ENCODE measurements at regions not wholly inside any gene's neighbourhood (a gene's known extent, or its start where the extent isn't known, plus 50 kb on each side); places are given as distances from the start of the nearest gene placed in this dataset.

- no peak overlapping the region for H3K27ac ChIP-seq
- no peak overlapping the region for H3K4me3 ChIP-seq
- no peaks in the 10 kb centered on the region for H3K9me3 ChIP-seq
- no peaks in the 10 kb centered on the region for H3K36me3 ChIP-seq
- no peaks in the 10 kb centered on the region for H3K4me1 ChIP-seq
- intact Hi-C loops (cut with DNase I; ENCODE audit: low total_unique reads): no loop called here
- no peaks in the 10 kb centered on the region for H3K27me3 ChIP-seq
- DNase-seq: no peak
- TF ChIP-seq, protein P1, sequence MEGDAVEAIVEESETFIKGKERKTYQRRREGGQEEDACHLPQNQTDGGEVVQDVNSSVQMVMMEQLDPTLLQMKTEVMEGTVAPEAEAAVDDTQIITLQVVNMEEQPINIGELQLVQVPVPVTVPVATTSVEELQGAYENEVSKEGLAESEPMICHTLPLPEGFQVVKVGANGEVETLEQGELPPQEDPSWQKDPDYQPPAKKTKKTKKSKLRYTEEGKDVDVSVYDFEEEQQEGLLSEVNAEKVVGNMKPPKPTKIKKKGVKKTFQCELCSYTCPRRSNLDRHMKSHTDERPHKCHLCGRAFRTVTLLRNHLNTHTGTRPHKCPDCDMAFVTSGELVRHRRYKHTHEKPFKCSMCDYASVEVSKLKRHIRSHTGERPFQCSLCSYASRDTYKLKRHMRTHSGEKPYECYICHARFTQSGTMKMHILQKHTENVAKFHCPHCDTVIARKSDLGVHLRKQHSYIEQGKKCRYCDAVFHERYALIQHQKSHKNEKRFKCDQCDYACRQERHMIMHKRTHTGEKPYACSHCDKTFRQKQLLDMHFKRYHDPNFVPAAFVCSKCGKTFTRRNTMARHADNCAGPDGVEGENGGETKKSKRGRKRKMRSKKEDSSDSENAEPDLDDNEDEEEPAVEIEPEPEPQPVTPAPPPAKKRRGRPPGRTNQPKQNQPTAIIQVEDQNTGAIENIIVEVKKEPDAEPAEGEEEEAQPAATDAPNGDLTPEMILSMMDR (IDR thresholded peaks at IDR 0.05): no peak
- TF ChIP-seq EP300 (IDR thresholded peaks at IDR 0.05): no peak
Measured at GRCh38 chr17:27069842-27070508, 223.9 kb upstream of the WSB1 start.

DNA sequence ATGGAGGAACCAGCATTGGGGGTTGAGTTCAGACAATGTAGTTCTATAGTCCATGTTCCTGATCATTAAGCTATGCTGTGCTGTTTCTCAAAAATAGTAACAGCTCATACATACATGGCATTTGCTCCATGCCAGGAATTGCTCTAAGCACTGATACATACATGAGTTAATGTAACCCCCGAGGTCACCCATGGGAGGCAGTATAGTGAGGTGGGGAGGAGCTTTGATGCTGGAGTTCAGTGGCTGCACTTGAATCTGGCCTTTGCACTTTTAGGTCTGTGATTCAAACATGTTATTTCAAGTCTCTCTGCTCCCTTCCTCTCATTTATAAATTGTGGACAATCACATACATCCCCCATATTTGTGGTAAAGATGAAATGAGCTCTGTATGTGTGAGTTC lies 223.1 kb upstream of the WSB1 start:
- no peak overlapping the region for H3K4me3 ChIP-seq
- peaks cover 0 to 8% (median 0%) of the 10 kb centered on the region in 3 donors for H3K27me3 ChIP-seq
- H3K27ac ChIP-seq: no peak overlapping the region
- no peaks in the 10 kb centered on the region for H3K4me1 ChIP-seq
- DNase-seq: no peak
- WGBS, 5 donors: 30 to 71% (median 50%) methylated on average over 1 of the region's 1 CpG
- no peak for TF ChIP-seq POLR2AphosphoS5 (IDR thresholded peaks at IDR 0.05)
- TF ChIP-seq, protein P1 (IDR thresholded peaks at IDR 0.05): no peak
- TF ChIP-seq POLR2A (IDR thresholded peaks at IDR 0.05): no peak
- no peak for TF ChIP-seq EP300 (IDR thresholded peaks at IDR 0.05)
- H3K36me3 ChIP-seq: no peaks in the 10 kb centered on the region
- intact Hi-C loops (cut with DNase I; ENCODE audit: low total_unique reads): no loop called here
- H3K9me3 ChIP-seq: no peaks in the 10 kb centered on the region

DNA sequence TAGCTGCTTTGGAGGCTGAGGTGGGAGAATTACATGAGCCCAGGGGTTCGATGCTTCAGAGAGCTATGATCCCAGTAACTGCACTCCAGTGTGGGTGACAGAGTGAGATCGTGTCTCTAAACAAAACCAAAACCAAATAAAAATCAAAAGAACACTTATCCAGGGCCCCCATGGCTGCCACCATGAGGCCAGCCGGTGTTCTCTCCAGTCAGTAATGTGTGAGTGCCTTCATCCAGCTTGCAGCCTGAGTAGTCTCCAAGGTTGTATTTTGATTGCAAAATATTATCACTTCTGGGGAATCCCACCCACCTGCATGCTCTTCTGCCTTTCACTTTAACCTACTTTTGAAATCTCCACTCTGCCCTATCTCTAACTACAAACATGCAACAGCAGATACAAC lies 221.0 kb upstream of the WSB1 start:
- no peaks in the 10 kb centered on the region for H3K36me3 ChIP-seq
- TF ChIP-seq EP300 (IDR thresholded peaks at IDR 0.05) (no peak), POLR2A (IDR thresholded peaks at IDR 0.05) (no peak), POLR2AphosphoS5 (IDR thresholded peaks at IDR 0.05) (no peak)
- TF ChIP-seq, protein P1 (IDR thresholded peaks at IDR 0.05): no peak
- peaks cover 0 to 9% (median 0%) of the 10 kb centered on the region in 3 donors for H3K27me3 ChIP-seq
- no peaks in the 10 kb centered on the region for H3K9me3 ChIP-seq
- no peaks in the 10 kb centered on the region for H3K4me1 ChIP-seq
- 39 to 54% (median 40%) methylated on average over 3 of the region's 3 CpGs for WGBS, 5 donors
- DNase-seq: no peak
- intact Hi-C loops (cut with DNase I; ENCODE audit: low total_unique reads): no loop called here
- H3K27ac ChIP-seq: no peak overlapping the region
- no peak overlapping the region for H3K4me3 ChIP-seq

- Histone ChIP-seq H3K36me3 (no peaks in the 10 kb centered on the region), H3K27ac (no peak overlapping the region), H3K4me3 (no peak overlapping the region), H3K27me3 (peaks cover 0 to 9% (median 0%) of the 10 kb centered on the region in 3 donors), H3K4me1 (no peaks in the 10 kb centered on the region), H3K9me3 (no peaks in the 10 kb centered on the region)
- intact Hi-C loops (cut with DNase I; ENCODE audit: low total_unique reads): no loop called here
- no peak for TF ChIP-seq EP300 (IDR thresholded peaks at IDR 0.05)
- no peak for TF ChIP-seq POLR2A (IDR thresholded peaks at IDR 0.05)
- TF ChIP-seq POLR2AphosphoS5 (IDR thresholded peaks at IDR 0.05): no peak
- TF ChIP-seq, protein P1 (IDR thresholded peaks at IDR 0.05): no peak
- DNase-seq: no peak
Measured at GRCh38 chr17:27076814-27077213, 217.1 kb upstream of the WSB1 start.
